Prostate gland (tissue), 2 donors: ENCODE measurements at regions not wholly inside any gene's neighbourhood (a gene's known extent, or its start where the extent isn't known, plus 50 kb on each side); places are given as distances from the start of the nearest gene placed in this dataset.

Experiments used
- CTCF ChIP-seq, 4 experiments: fragments of 200-600 bp in 2 of 4; fragments of 450-650 bp in 2 of 4; sonication (generic) in 2 of 4; IDR thresholded peaks; 1 replicate in 3 of 4; 2 replicates in 1 of 4; pipeline ENCODE4 v1.5.1; 2016 to 2019; ENCODE audit warnings: antibody characterized with exemption in 4 of 4, mild to moderate bottlenecking in 2 of 4, moderate library complexity in 2 of 4
- POLR2A ChIP-seq: fragments of 450-650 bp; IDR thresholded peaks from one replicate; pipeline ENCODE4 v1.6.1; 2016; ENCODE audit warnings: antibody characterized with exemption, mild to moderate bottlenecking
- POLR2AphosphoS5 ChIP-seq: sonication (generic); formaldehyde crosslinking; IDR thresholded peaks from one replicate; pipeline ENCODE4 v1.6.1; 2017; ENCODE audit warnings: antibody characterized with exemption

GRCh38 chr5:62685221-62685620, 106.6 kb downstream of the LRRC70 start:
- TF ChIP-seq CTCF (IDR thresholded peaks at IDR 0.05) = no peak
- TF ChIP-seq POLR2AphosphoS5 = no peak
- no peak for TF ChIP-seq POLR2A
